ENCODE measurements at regions not wholly inside any gene's neighbourhood (a gene's known extent, or its start where the extent isn't known, plus 50 kb on each side); places are given as distances from the start of the nearest gene placed in this dataset.

GRCh38 chr12:94027561-94027960 is 120.8 kb upstream of the PLXNC1 start:
- 94 to 97% methylated on average over 3 of the region's 3 CpGs for WGBS, 2 donors
- H3K27ac ChIP-seq (ENCODE audit: low read depth in 1 of 2, low read length in 2 of 2): no peak overlapping the region
- DNase-seq (no peak), ATAC-seq (ENCODE audit: low FRiP score) (no peak)
- no peaks in the 10 kb centered on the region for H3K36me3 ChIP-seq (ENCODE audit: control insufficient read depth in 1 of 2, insufficient read depth in 2 of 2, low read length in 1 of 2)
- H3K9me3 ChIP-seq (ENCODE audit: control insufficient read depth, low read length): peaks cover 2% of the 10 kb centered on the region
- no peak overlapping the region for H3K4me3 ChIP-seq (ENCODE audit: low read length in 2 of 2)
- intact Hi-C loops (cut with DNase I): no loop called here
- H3K4me1 ChIP-seq (ENCODE audit: control insufficient read depth in 1 of 2, insufficient read depth in 2 of 2, low read length in 2 of 2): peaks cover 0 to 2% of the 10 kb centered on the region in 2 donors
- H3K27me3 ChIP-seq (ENCODE audit: control insufficient read depth in 1 of 2, insufficient read depth in 2 of 2, low read length in 1 of 2): no peaks in the 10 kb centered on the region

- Histone ChIP-seq H3K27me3 (ENCODE audit: control insufficient read depth in 1 of 2, insufficient read depth in 2 of 2, low read length in 1 of 2) (no peaks in the 10 kb centered on the region), H3K9me3 (ENCODE audit: control insufficient read depth, low read length) (peaks cover 2% of the 10 kb centered on the region), H3K36me3 (ENCODE audit: control insufficient read depth in 1 of 2, insufficient read depth in 2 of 2, low read length in 1 of 2) (no peaks in the 10 kb centered on the region), H3K27ac (ENCODE audit: low read depth in 1 of 2, low read length in 2 of 2) (no peak overlapping the region), H3K4me3 (ENCODE audit: low read length in 2 of 2) (no peak overlapping the region), H3K4me1 (ENCODE audit: control insufficient read depth in 1 of 2, insufficient read depth in 2 of 2, low read length in 2 of 2) (peaks cover 0 to 5% of the 10 kb centered on the region in 2 donors)
- DNase-seq (no peak), ATAC-seq (ENCODE audit: low FRiP score) (no peak)
- intact Hi-C loops (cut with DNase I): no loop called here
- WGBS, 2 donors: 92 to 98% methylated on average over 2 of the region's 2 CpGs
These were observed 116.6 kb upstream of the PLXNC1 start for GRCh38 chr12:94031763-94032162.

- ATAC-seq (ENCODE audit: low FRiP score) (peak; percentile 46), DNase-seq (peak in 1 of 2 donors; percentile 54)
- Histone ChIP-seq H3K4me1 (ENCODE audit: control insufficient read depth in 1 of 2, insufficient read depth in 2 of 2, low read length in 2 of 2) (peaks cover 0 to 5% of the 10 kb centered on the region in 2 donors), H3K9me3 (ENCODE audit: control insufficient read depth, low read length) (peaks cover 2% of the 10 kb centered on the region), H3K36me3 (ENCODE audit: control insufficient read depth in 1 of 2, insufficient read depth in 2 of 2, low read length in 1 of 2) (no peaks in the 10 kb centered on the region), H3K27ac (ENCODE audit: low read depth in 1 of 2, low read length in 2 of 2) (peak overlapping the region in 1 of 2 donors; percentile 47), H3K4me3 (ENCODE audit: low read length in 2 of 2) (no peak overlapping the region), H3K27me3 (ENCODE audit: control insufficient read depth in 1 of 2, insufficient read depth in 2 of 2, low read length in 1 of 2) (no peaks in the 10 kb centered on the region)
- WGBS, 2 donors: 4 to 6% methylated on average over 2 of the region's 2 CpGs
- intact Hi-C loops (cut with DNase I): no loop called here
These were observed 116.0 kb upstream of the PLXNC1 start for GRCh38 chr12:94032368-94032767.

- no peaks in the 10 kb centered on the region for H3K9me3 ChIP-seq (ENCODE audit: control insufficient read depth, low read length)
- H3K27me3 ChIP-seq (ENCODE audit: control insufficient read depth in 1 of 2, insufficient read depth in 2 of 2, low read length in 1 of 2): no peaks in the 10 kb centered on the region
- ATAC-seq (ENCODE audit: low FRiP score): no peak
- H3K4me3 ChIP-seq (ENCODE audit: low read length in 2 of 2): no peak overlapping the region
- no peaks in the 10 kb centered on the region for H3K36me3 ChIP-seq (ENCODE audit: control insufficient read depth in 1 of 2, insufficient read depth in 2 of 2, low read length in 1 of 2)
- no peak for DNase-seq
- 59 to 60% methylated on average over 5 of the region's 5 CpGs for WGBS, 2 donors
- intact Hi-C loops (cut with DNase I): no loop called here
- no peak overlapping the region for H3K27ac ChIP-seq (ENCODE audit: low read depth in 1 of 2, low read length in 2 of 2)
- peaks cover 0 to 5% of the 10 kb centered on the region in 2 donors for H3K4me1 ChIP-seq (ENCODE audit: control insufficient read depth in 1 of 2, insufficient read depth in 2 of 2, low read length in 2 of 2)
These were observed 115.3 kb upstream of the PLXNC1 start for GRCh38 chr12:94033101-94033500.

GRCh38 chr12:94033784-94034183 is 114.6 kb upstream of the PLXNC1 start:
- intact Hi-C loops (cut with DNase I): no loop called here

GRCh38 chr12:94037444-94037843 is 110.9 kb upstream of the PLXNC1 start:
- Histone ChIP-seq H3K36me3 (ENCODE audit: control insufficient read depth in 1 of 2, insufficient read depth in 2 of 2, low read length in 1 of 2) (no peaks in the 10 kb centered on the region), H3K4me1 (ENCODE audit: control insufficient read depth in 1 of 2, insufficient read depth in 2 of 2, low read length in 2 of 2) (peaks cover 0 to 3% of the 10 kb centered on the region in 2 donors), H3K27ac (ENCODE audit: low read depth in 1 of 2, low read length in 2 of 2) (no peak overlapping the region), H3K4me3 (ENCODE audit: low read length in 2 of 2) (no peak overlapping the region), H3K9me3 (ENCODE audit: control insufficient read depth, low read length) (no peaks in the 10 kb centered on the region), H3K27me3 (ENCODE audit: control insufficient read depth in 1 of 2, insufficient read depth in 2 of 2, low read length in 1 of 2) (no peaks in the 10 kb centered on the region)
- WGBS, 2 donors: 27 to 29% methylated on average over 4 of the region's 4 CpGs
- DNase-seq (no peak), ATAC-seq (ENCODE audit: low FRiP score) (no peak)
- intact Hi-C loops (cut with DNase I): no loop called here

More at GRCh38 chr12:94033784-94034183, 114.6 kb upstream of the PLXNC1 start:
- Histone ChIP-seq H3K9me3 (ENCODE audit: control insufficient read depth, low read length) (no peaks in the 10 kb centered on the region), H3K36me3 (ENCODE audit: control insufficient read depth in 1 of 2, insufficient read depth in 2 of 2, low read length in 1 of 2) (no peaks in the 10 kb centered on the region), H3K27ac (ENCODE audit: low read depth in 1 of 2, low read length in 2 of 2) (no peak overlapping the region), H3K4me3 (ENCODE audit: low read length in 2 of 2) (no peak overlapping the region), H3K4me1 (ENCODE audit: control insufficient read depth in 1 of 2, insufficient read depth in 2 of 2, low read length in 2 of 2) (peaks cover 0 to 5% of the 10 kb centered on the region in 2 donors), H3K27me3 (ENCODE audit: control insufficient read depth in 1 of 2, insufficient read depth in 2 of 2, low read length in 1 of 2) (no peaks in the 10 kb centered on the region)
- DNase-seq: no peak
- ATAC-seq (ENCODE audit: low FRiP score): no peak

- no peaks in the 10 kb centered on the region for H3K4me1 ChIP-seq (ENCODE audit: control insufficient read depth in 1 of 2, insufficient read depth in 2 of 2, low read length in 2 of 2)
- H3K36me3 ChIP-seq (ENCODE audit: control insufficient read depth in 1 of 2, insufficient read depth in 2 of 2, low read length in 1 of 2): no peaks in the 10 kb centered on the region
- intact Hi-C loops (cut with DNase I): no loop called here
- no peak for DNase-seq
- H3K27ac ChIP-seq (ENCODE audit: low read depth in 1 of 2, low read length in 2 of 2): no peak overlapping the region
- H3K27me3 ChIP-seq (ENCODE audit: control insufficient read depth in 1 of 2, insufficient read depth in 2 of 2, low read length in 1 of 2): no peaks in the 10 kb centered on the region
- no peaks in the 10 kb centered on the region for H3K9me3 ChIP-seq (ENCODE audit: control insufficient read depth, low read length)
- 96 to 97% methylated on average over 2 of the region's 2 CpGs for WGBS, 2 donors
- no peak for ATAC-seq (ENCODE audit: low FRiP score)
- H3K4me3 ChIP-seq (ENCODE audit: low read length in 2 of 2): no peak overlapping the region
These were observed 109.8 kb upstream of the PLXNC1 start for GRCh38 chr12:94038605-94039004.

GRCh38 chr12:94039199-94039840 is 109.1 kb upstream of the PLXNC1 start:
- DNase-seq (no peak), ATAC-seq (ENCODE audit: low FRiP score) (no peak)
- Histone ChIP-seq H3K4me3 (ENCODE audit: low read length in 2 of 2) (no peak overlapping the region), H3K27ac (ENCODE audit: low read depth in 1 of 2, low read length in 2 of 2) (no peak overlapping the region), H3K27me3 (ENCODE audit: control insufficient read depth in 1 of 2, insufficient read depth in 2 of 2, low read length in 1 of 2) (no peaks in the 10 kb centered on the region), H3K4me1 (ENCODE audit: control insufficient read depth in 1 of 2, insufficient read depth in 2 of 2, low read length in 2 of 2) (no peaks in the 10 kb centered on the region), H3K9me3 (ENCODE audit: control insufficient read depth, low read length) (no peaks in the 10 kb centered on the region), H3K36me3 (ENCODE audit: control insufficient read depth in 1 of 2, insufficient read depth in 2 of 2, low read length in 1 of 2) (no peaks in the 10 kb centered on the region)
- intact Hi-C loops (cut with DNase I): no loop called here

GRCh38 chr12:94039914-94040313 is 108.5 kb upstream of the PLXNC1 start:
- ATAC-seq (ENCODE audit: low FRiP score): no peak
- intact Hi-C loops (cut with DNase I): no loop called here
- H3K9me3 ChIP-seq (ENCODE audit: control insufficient read depth, low read length): no peaks in the 10 kb centered on the region
- no peak for DNase-seq
- 86 to 92% methylated on average over 5 of the region's 5 CpGs for WGBS, 2 donors
- H3K4me3 ChIP-seq (ENCODE audit: low read length in 2 of 2): no peak overlapping the region
- H3K4me1 ChIP-seq (ENCODE audit: control insufficient read depth in 1 of 2, insufficient read depth in 2 of 2, low read length in 2 of 2): no peaks in the 10 kb centered on the region
- H3K27ac ChIP-seq (ENCODE audit: low read depth in 1 of 2, low read length in 2 of 2): no peak overlapping the region
- no peaks in the 10 kb centered on the region for H3K27me3 ChIP-seq (ENCODE audit: control insufficient read depth in 1 of 2, insufficient read depth in 2 of 2, low read length in 1 of 2)
- H3K36me3 ChIP-seq (ENCODE audit: control insufficient read depth in 1 of 2, insufficient read depth in 2 of 2, low read length in 1 of 2): no peaks in the 10 kb centered on the region
